SK-N-DZ (cell line): ENCODE measurements at regions not wholly inside any gene's neighbourhood (a gene's known extent, or its start where the extent isn't known, plus 50 kb on each side); places are given as distances from the start of the nearest gene placed in this dataset.
A peak's percentile ranks its signal among the peaks of the same experiment; 100 is the strongest.

ENCODE experiments used
- DNase-seq: peaks from one replicate; pipeline ENCODE4 v3.0.0-alpha.2; 2015; ENCODE audit warnings: low spot score

GRCh38 chr20:39176457-39176856, 214.3 kb downstream of the DHX35 start:
- no peak for DNase-seq

GRCh38 chr20:39170896-39171463, 208.8 kb downstream of the DHX35 start:
- no peak for DNase-seq

GRCh38 chr20:39165099-39165498, 203.0 kb downstream of the DHX35 start:
- no peak for DNase-seq

- DNase-seq = no peak
Measured at GRCh38 chr20:39164642-39165041, 202.5 kb downstream of the DHX35 start.

- DNase-seq = no peak
Measured at GRCh38 chr20:39163993-39164392, 201.8 kb downstream of the DHX35 start.

GRCh38 chr20:39161900-39162299, 199.8 kb downstream of the DHX35 start:
- no peak for DNase-seq

- DNase-seq = peak; percentile 65
Measured at GRCh38 chr20:39155971-39156370, 193.8 kb downstream of the DHX35 start.

GRCh38 chr20:39152742-39153141, 190.6 kb downstream of the DHX35 start:
- DNase-seq = no peak

- DNase-seq = no peak
Measured at GRCh38 chr20:39152126-39152525, 190.0 kb downstream of the DHX35 start.

- DNase-seq = no peak
Measured at GRCh38 chr20:39150501-39150900, 188.4 kb downstream of the DHX35 start.

GRCh38 chr20:39146394-39146793, 184.2 kb downstream of the DHX35 start:
- no peak for DNase-seq

GRCh38 chr20:39145921-39146320, 183.8 kb downstream of the DHX35 start:
- DNase-seq = no peak

GRCh38 chr20:39144757-39145156, 182.6 kb downstream of the DHX35 start:
- no peak for DNase-seq

GRCh38 chr20:39142407-39143096, 180.4 kb downstream of the DHX35 start:
- no peak for DNase-seq

- no peak for DNase-seq
Measured at GRCh38 chr20:39137299-39137698, 175.2 kb downstream of the DHX35 start.

GRCh38 chr20:39136798-39137197, 174.7 kb downstream of the DHX35 start:
- DNase-seq = no peak

- DNase-seq = peak; percentile 76
Measured at GRCh38 chr20:39135885-39136544, 173.9 kb downstream of the DHX35 start.

- DNase-seq = no peak
Measured at GRCh38 chr20:39133201-39133600, 171.1 kb downstream of the DHX35 start.

GRCh38 chr20:39132511-39132910, 170.4 kb downstream of the DHX35 start:
- peak; percentile 92 for DNase-seq

- no peak for DNase-seq
Measured at GRCh38 chr20:39132093-39132492, 169.9 kb downstream of the DHX35 start.

- DNase-seq = no peak
Measured at GRCh38 chr20:39130627-39131026, 168.5 kb downstream of the DHX35 start.

- DNase-seq = no peak
Measured at GRCh38 chr20:39129523-39129922, 167.4 kb downstream of the DHX35 start.

- DNase-seq = no peak
Measured at GRCh38 chr20:39124064-39124463, 161.9 kb downstream of the DHX35 start.
